ENCODE measurements at regions not wholly inside any gene's neighbourhood (a gene's known extent, or its start where the extent isn't known, plus 50 kb on each side); places are given as distances from the start of the nearest gene placed in this dataset.

GRCh38 chr5:110965773-110966581 is 105.5 kb upstream of the TSLP start:
- TF ChIP-seq POLR2A (IDR thresholded peaks at IDR 0.05; ENCODE audit: low read length) = no peak
- no peak for TF ChIP-seq GATA1 (IDR thresholded peaks at IDR 0.05; ENCODE audit: low read depth, low read length)

All from erythroblast (primary cell).